WTC11 (cell line): ENCODE measurements at regions not wholly inside any gene's neighbourhood (a gene's known extent, or its start where the extent isn't known, plus 50 kb on each side); places are given as distances from the start of the nearest gene placed in this dataset.

ENCODE experiments used
- ATAC-seq: fragments of 200-7000 bp; cut with Tn5 transposase; 2 replicates; pipeline ENCODE4 v1.10.0; 2021; ENCODE audit warnings: mild to moderate bottlenecking, moderate library complexity
- CTCF ChIA-PET: fragments of 300-600 bp; sonication (Branson Sonifier 250); formaldehyde crosslinking; loops from one replicate; lab custom pipeline; 2021; ENCODE audit warnings: antibody characterized with exemption; lab: Charles Lee
- POLR2A ChIA-PET: fragments of 350-600 bp; sonication (Branson Sonifier 250); formaldehyde crosslinking; loops from one replicate; lab custom pipeline; 2021; ENCODE audit warnings: antibody characterized with exemption; lab: Charles Lee
- DNase-seq: peaks from one replicate; pipeline ENCODE4 v3.0.0; 2021; ENCODE audit warnings: low spot score
- H3K27ac Mint-ChIP-seq: 2 replicates; pipeline ENCODE4 v1.8.0; 2021; ENCODE audit warnings: mixed read lengths
- H3K27me3 Mint-ChIP-seq: 2 replicates; pipeline ENCODE4 v1.8.0; 2021; ENCODE audit warnings: low read depth, mild to moderate bottlenecking, moderate library complexity, mixed read lengths
- H3K36me3 Mint-ChIP-seq: 2 replicates; pipeline ENCODE4 v1.8.0; 2021; ENCODE audit warnings: mixed read lengths
- H3K4me1 Mint-ChIP-seq: 2 replicates; pipeline ENCODE4 v1.8.0; 2022; ENCODE audit warnings: mixed read lengths
- H3K4me3 Mint-ChIP-seq: 2 replicates; pipeline ENCODE4 v1.8.0; 2021; ENCODE audit warnings: mild to moderate bottlenecking, moderate library complexity, mixed read lengths
- H3K9me3 Mint-ChIP-seq: 2 replicates; pipeline ENCODE4 v1.8.0; 2021; ENCODE audit warnings: mixed read lengths
- ATF2 ChIP-seq: sonication (generic); formaldehyde crosslinking; IDR thresholded peaks from 2 replicates; pipeline ENCODE4 v1.8.1; 2022; ENCODE audit warnings: low read depth, missing genetic modification reagents, borderline replicate concordance
- ATF3 ChIP-seq: sonication (generic); formaldehyde crosslinking; conservative IDR thresholded peaks from 2 replicates; pipeline ENCODE4 v1.8.1; 2022; ENCODE audit warnings: mild to moderate bottlenecking, missing genetic modification reagents
- E2F1 ChIP-seq: sonication (generic); formaldehyde crosslinking; IDR thresholded peaks from 2 replicates; pipeline ENCODE4 v1.8.0; 2022; ENCODE audit warnings: mild to moderate bottlenecking, missing genetic modification reagents
- E2F4 ChIP-seq: sonication (generic); formaldehyde crosslinking; IDR thresholded peaks from 2 replicates; pipeline ENCODE4 v1.8.1; 2022; ENCODE audit warnings: low read depth, mild to moderate bottlenecking, moderate library complexity, missing genetic modification reagents, borderline replicate concordance
- ERG ChIP-seq: fragments of 250-450 bp; sonication (Bioruptor Pico); IDR thresholded peaks from 2 replicates; pipeline ENCODE4 v1.8.0; 2021; ENCODE audit warnings: mild to moderate bottlenecking
- MLX ChIP-seq: sonication (generic); formaldehyde crosslinking; IDR thresholded peaks from 2 replicates; pipeline ENCODE4 v1.8.1; 2023; ENCODE audit warnings: mild to moderate bottlenecking, missing genetic modification reagents, moderate library complexity
- NFATC4 ChIP-seq: fragments of 250-450 bp; sonication (Bioruptor Pico); IDR thresholded peaks from 2 replicates; pipeline ENCODE4 v1.9.0; 2021; ENCODE audit warnings: mild to moderate bottlenecking
- NR1H2 ChIP-seq: sonication (generic); formaldehyde crosslinking; IDR thresholded peaks from 2 replicates; pipeline ENCODE4 v1.9.0; 2021; ENCODE audit warnings: mild to moderate bottlenecking, moderate library complexity, missing genetic modification reagents
- PREB ChIP-seq: sonication (generic); formaldehyde crosslinking; IDR thresholded peaks from 2 replicates; pipeline ENCODE4 v1.8.1; 2022; ENCODE audit warnings: mild to moderate bottlenecking, missing genetic modification reagents, moderate library complexity, borderline replicate concordance
- RORB ChIP-seq: fragments of 250-450 bp; sonication (Bioruptor Pico); IDR thresholded peaks from 2 replicates; pipeline ENCODE4 v1.9.0; 2021; ENCODE audit warnings: mild to moderate bottlenecking
- SOX15 ChIP-seq: fragments of 250-450 bp; sonication (Bioruptor Pico); IDR thresholded peaks from 2 replicates; pipeline ENCODE4 v1.9.0; 2021; ENCODE audit warnings: mild to moderate bottlenecking
- TP53 ChIP-seq: sonication (generic); formaldehyde crosslinking; IDR thresholded peaks from 2 replicates; pipeline ENCODE4 v1.8.1; 2023; ENCODE audit warnings: mild to moderate bottlenecking, missing genetic modification reagents
- ZNF232 ChIP-seq: sonication (generic); formaldehyde crosslinking; IDR thresholded peaks from 2 replicates; pipeline ENCODE4 v1.8.0; 2022; ENCODE audit warnings: mild to moderate bottlenecking, missing genetic modification reagents
- ZNF281 ChIP-seq: sonication (generic); formaldehyde crosslinking; IDR thresholded peaks from 2 replicates; pipeline ENCODE4 v1.8.0; 2023; ENCODE audit warnings: mild to moderate bottlenecking, missing genetic modification reagents

- no peak for DNase-seq
- H3K4me1 Mint-ChIP-seq: peaks cover 39% of the 10 kb centered on the region
These were observed 103.3 kb downstream of the NCR2 start for GRCh38 chr6:41438746-41439145.

More at GRCh38 chr6:41438746-41439145, 103.3 kb downstream of the NCR2 start:
- TF ChIP-seq NFATC4 (CRISPR knock-in tag) (no peak), ZNF281 (CRISPR knock-in tag) (no peak), RORB (no peak), NR1H2 (CRISPR knock-in tag) (no peak), ATF2 (CRISPR knock-in tag) (no peak), ERG (no peak), E2F4 (CRISPR knock-in tag) (no peak), ATF3 (CRISPR knock-in tag) (no peak), ZNF232 (no peak), MLX (CRISPR knock-in tag) (no peak), E2F1 (CRISPR knock-in tag) (no peak), PREB (CRISPR knock-in tag) (no peak), TP53 (CRISPR knock-in tag) (no peak), SOX15 (CRISPR knock-in tag) (no peak)
- Mint-ChIP-seq H3K27ac (no peak overlapping the region), H3K4me3 (no peak overlapping the region), H3K27me3 (peaks cover 31% of the 10 kb centered on the region), H3K9me3 (no peaks in the 10 kb centered on the region), H3K36me3 (no peaks in the 10 kb centered on the region)
- no peak for ATAC-seq
- ChIA-PET POLR2A (no interaction called here), CTCF (interaction anchor here (1.1 to 3.6 kb wide), 4 partner anchors 10 to 244 kb away, joined by 3 to 11 read pairs (median 3); no protein-coding TSS in a partner anchor)
